ENCODE measurements at regions not wholly inside any gene's neighbourhood (a gene's known extent, or its start where the extent isn't known, plus 50 kb on each side); places are given as distances from the start of the nearest gene placed in this dataset.
"Not testable (repeated sequence)": the region's sequence is repeated elsewhere in the genome, so short reads cannot be mapped to it uniquely, and the experiment has no call there.

- in situ Hi-C loops (cut with MboI; ENCODE audit: low sequenced_read_pairs) = no loop called here
These were observed 451.0 kb upstream of the SLC10A2 start for GRCh38 chr13:103517066-103517767.

GRCh38 chr13:103516015-103516795 lies 450.0 kb upstream of the SLC10A2 start:
- in situ Hi-C loops (cut with MboI; ENCODE audit: low sequenced_read_pairs) = no loop called here

- in situ Hi-C loops (cut with MboI; ENCODE audit: low sequenced_read_pairs) = no loop called here
These were observed 449.2 kb upstream of the SLC10A2 start for GRCh38 chr13:103515410-103515809.

GRCh38 chr13:103514619-103515018 lies 448.4 kb upstream of the SLC10A2 start:
- in situ Hi-C loops (cut with MboI; ENCODE audit: low sequenced_read_pairs) = no loop called here

GRCh38 chr13:103514188-103514587 lies 448.0 kb upstream of the SLC10A2 start:
- in situ Hi-C loops (cut with MboI; ENCODE audit: low sequenced_read_pairs) = no loop called here

- in situ Hi-C loops (cut with MboI; ENCODE audit: low sequenced_read_pairs) = no loop called here
These were observed 443.9 kb upstream of the SLC10A2 start for GRCh38 chr13:103510007-103510535.

GRCh38 chr13:103497404-103497803 lies 431.2 kb upstream of the SLC10A2 start:
- in situ Hi-C loops (cut with MboI; ENCODE audit: low sequenced_read_pairs) = no loop called here

- in situ Hi-C loops (cut with MboI; ENCODE audit: low sequenced_read_pairs) = no loop called here
These were observed 421.6 kb upstream of the SLC10A2 start for GRCh38 chr13:103487841-103488240.

GRCh38 chr13:103473081-103473480 lies 406.9 kb upstream of the SLC10A2 start:
- in situ Hi-C loops (cut with MboI; ENCODE audit: low sequenced_read_pairs) = no loop called here

- in situ Hi-C loops (cut with MboI; ENCODE audit: low sequenced_read_pairs) = no loop called here
These were observed 405.7 kb upstream of the SLC10A2 start for GRCh38 chr13:103471896-103472295.

GRCh38 chr13:103469771-103470170 lies 403.6 kb upstream of the SLC10A2 start:
- in situ Hi-C loops (cut with MboI; ENCODE audit: low sequenced_read_pairs) = no loop called here

- in situ Hi-C loops (cut with MboI; ENCODE audit: low sequenced_read_pairs) = no loop called here
These were observed 400.5 kb upstream of the SLC10A2 start for GRCh38 chr13:103466761-103467160.

- in situ Hi-C loops (cut with MboI; ENCODE audit: low sequenced_read_pairs) = not testable (repeated sequence)
These were observed 394.0 kb upstream of the SLC10A2 start for GRCh38 chr13:103460246-103460645.

GRCh38 chr13:103457050-103457449 lies 390.8 kb upstream of the SLC10A2 start:
- in situ Hi-C loops (cut with MboI; ENCODE audit: low sequenced_read_pairs) = not testable (repeated sequence)

GRCh38 chr13:103451656-103452055 lies 385.4 kb upstream of the SLC10A2 start:
- in situ Hi-C loops (cut with MboI; ENCODE audit: low sequenced_read_pairs) = no loop called here

GRCh38 chr13:103443604-103444003 lies 377.4 kb upstream of the SLC10A2 start:
- in situ Hi-C loops (cut with MboI; ENCODE audit: low sequenced_read_pairs) = no loop called here

- in situ Hi-C loops (cut with MboI; ENCODE audit: low sequenced_read_pairs) = no loop called here
These were observed 371.4 kb upstream of the SLC10A2 start for GRCh38 chr13:103437651-103438050.

- in situ Hi-C loops (cut with MboI; ENCODE audit: low sequenced_read_pairs) = no loop called here
These were observed 369.9 kb upstream of the SLC10A2 start for GRCh38 chr13:103436057-103436654.

- in situ Hi-C loops (cut with MboI; ENCODE audit: low sequenced_read_pairs) = no loop called here
These were observed 365.6 kb upstream of the SLC10A2 start for GRCh38 chr13:103431856-103432255.

- in situ Hi-C loops (cut with MboI; ENCODE audit: low sequenced_read_pairs) = no loop called here
These were observed 364.2 kb upstream of the SLC10A2 start for GRCh38 chr13:103430368-103430767.

- in situ Hi-C loops (cut with MboI; ENCODE audit: low sequenced_read_pairs) = no loop called here
These were observed 343.8 kb upstream of the SLC10A2 start for GRCh38 chr13:103410002-103410401.

- in situ Hi-C loops (cut with MboI; ENCODE audit: low sequenced_read_pairs) = no loop called here
These were observed 340.8 kb upstream of the SLC10A2 start for GRCh38 chr13:103406967-103407366.
